Lung (tissue), 11 donors: ENCODE measurements at regions not wholly inside any gene's neighbourhood (a gene's known extent, or its start where the extent isn't known, plus 50 kb on each side); places are given as distances from the start of the nearest gene placed in this dataset.

Experiments used
- ATAC-seq: fragments of 200-7000 bp; cut with Tn5 transposase; one replicate; pipeline ENCODE4 v1.9.1; 2020; ENCODE audit warnings: moderate number of reproducible peaks; ENCODE audit not compliant: insufficient read depth, low FRiP score
- DNase-seq, 3 donors: peaks; one replicate each; pipeline ENCODE4 v3.0.0-alpha.2; 2013 to 2017
- H3K27ac ChIP-seq, 2 donors: one replicate each; pipeline ENCODE4 v1.5.1; 2013; ENCODE audit warnings: mild to moderate bottlenecking in 2 of 2, moderate library complexity in 2 of 2, control low read depth in 1 of 2, inconsistent platforms in 1 of 2, low read depth in 1 of 2, low read length in 1 of 2
- H3K27me3 ChIP-seq, 3 donors: one replicate each; pipeline ENCODE4 v1.5.1; 2013; ENCODE audit warnings: low read length in 2 of 3; ENCODE audit not compliant: control insufficient read depth in 3 of 3, insufficient read depth in 3 of 3
- H3K36me3 ChIP-seq, 4 donors: one replicate each; pipeline ENCODE4 v1.5.1; 2013; ENCODE audit warnings: low read length in 4 of 4, mild to moderate bottlenecking in 1 of 4, moderate library complexity in 1 of 4; ENCODE audit not compliant: control insufficient read depth in 4 of 4, insufficient read depth in 4 of 4
- H3K4me1 ChIP-seq, 5 donors: one replicate each; pipeline ENCODE4 v1.5.1; 2013; ENCODE audit warnings: low read length in 5 of 5, mild to moderate bottlenecking in 2 of 5, moderate library complexity in 1 of 5; ENCODE audit not compliant: control insufficient read depth in 5 of 5, insufficient read depth in 5 of 5
- H3K4me3 ChIP-seq: one replicate; pipeline ENCODE4 v1.5.1; 2013; ENCODE audit warnings: mild to moderate bottlenecking, control low read depth, moderate library complexity
- H3K9ac ChIP-seq, 2 donors: one replicate each; pipeline ENCODE4 v1.5.1; 2013; ENCODE audit warnings: low read length in 2 of 2, control low read depth in 1 of 2; ENCODE audit not compliant: insufficient read depth in 1 of 2
- H3K9me3 ChIP-seq, 4 donors: one replicate each; pipeline ENCODE4 v1.5.1; 2013; ENCODE audit warnings: low read length in 3 of 4, mild to moderate bottlenecking in 1 of 4, moderate library complexity in 1 of 4; ENCODE audit not compliant: control insufficient read depth in 4 of 4, insufficient read depth in 3 of 4
- WGBS, 2 donors: extraction: QIAGEN DNeasy Blood & Tissue Kit; methylation state at CpG; one replicate each; pipeline ENCODE4 v1.1.7; 2013; 5-methylcytosine and 5-hydroxymethylcytosine counted together
- TF ChIP-seq, protein P1 (sequence below): IDR thresholded peaks from 2 replicates; pipeline ENCODE4 v1.5.1; 2012; ENCODE audit warnings: mild to moderate bottlenecking; ENCODE audit errors: control extremely low read depth, extremely low read depth
- donor health status: control.
- donor health status: control.
- donor health status: Bipolar disorder and iron deficiency.
- donor health status: healthy.
- donor health status: DM: yes; HTN: yes; CAD: no.

DNA sequence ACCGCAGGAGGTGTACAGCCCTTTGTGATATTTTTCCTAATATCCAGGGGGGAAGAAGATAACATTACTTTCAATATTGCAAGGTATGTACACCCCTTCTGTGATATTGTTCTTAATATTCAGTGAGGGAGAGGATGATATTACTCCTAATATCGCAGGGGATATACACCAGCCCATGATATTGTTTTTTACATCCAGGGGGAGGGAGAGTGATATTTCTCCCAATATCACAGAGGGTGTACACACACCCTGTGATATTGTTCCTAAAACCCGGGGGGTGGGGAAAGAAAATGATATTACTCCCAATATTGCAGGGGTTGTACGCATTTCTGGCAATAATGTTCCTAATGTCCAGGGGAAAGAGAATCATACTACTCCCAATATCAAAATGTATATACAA is 58.0 kb upstream of the SLC25A48 start:
- ATAC-seq (no peak), DNase-seq (no peak)
- no peaks in the 10 kb centered on the region for H3K4me1 ChIP-seq
- no peak overlapping the region for H3K4me3 ChIP-seq
- peaks cover 0 to 7% (median 0%) of the 10 kb centered on the region in 3 donors for H3K27me3 ChIP-seq
- H3K36me3 ChIP-seq = no peaks in the 10 kb centered on the region
- TF ChIP-seq, protein P1, sequence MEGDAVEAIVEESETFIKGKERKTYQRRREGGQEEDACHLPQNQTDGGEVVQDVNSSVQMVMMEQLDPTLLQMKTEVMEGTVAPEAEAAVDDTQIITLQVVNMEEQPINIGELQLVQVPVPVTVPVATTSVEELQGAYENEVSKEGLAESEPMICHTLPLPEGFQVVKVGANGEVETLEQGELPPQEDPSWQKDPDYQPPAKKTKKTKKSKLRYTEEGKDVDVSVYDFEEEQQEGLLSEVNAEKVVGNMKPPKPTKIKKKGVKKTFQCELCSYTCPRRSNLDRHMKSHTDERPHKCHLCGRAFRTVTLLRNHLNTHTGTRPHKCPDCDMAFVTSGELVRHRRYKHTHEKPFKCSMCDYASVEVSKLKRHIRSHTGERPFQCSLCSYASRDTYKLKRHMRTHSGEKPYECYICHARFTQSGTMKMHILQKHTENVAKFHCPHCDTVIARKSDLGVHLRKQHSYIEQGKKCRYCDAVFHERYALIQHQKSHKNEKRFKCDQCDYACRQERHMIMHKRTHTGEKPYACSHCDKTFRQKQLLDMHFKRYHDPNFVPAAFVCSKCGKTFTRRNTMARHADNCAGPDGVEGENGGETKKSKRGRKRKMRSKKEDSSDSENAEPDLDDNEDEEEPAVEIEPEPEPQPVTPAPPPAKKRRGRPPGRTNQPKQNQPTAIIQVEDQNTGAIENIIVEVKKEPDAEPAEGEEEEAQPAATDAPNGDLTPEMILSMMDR = no peak
- H3K9ac ChIP-seq = no peak overlapping the region
- WGBS, 2 donors = 59 to 79% methylated on average over 4 of the region's 4 CpGs
- H3K9me3 ChIP-seq = no peaks in the 10 kb centered on the region
- H3K27ac ChIP-seq = no peak overlapping the region

DNA sequence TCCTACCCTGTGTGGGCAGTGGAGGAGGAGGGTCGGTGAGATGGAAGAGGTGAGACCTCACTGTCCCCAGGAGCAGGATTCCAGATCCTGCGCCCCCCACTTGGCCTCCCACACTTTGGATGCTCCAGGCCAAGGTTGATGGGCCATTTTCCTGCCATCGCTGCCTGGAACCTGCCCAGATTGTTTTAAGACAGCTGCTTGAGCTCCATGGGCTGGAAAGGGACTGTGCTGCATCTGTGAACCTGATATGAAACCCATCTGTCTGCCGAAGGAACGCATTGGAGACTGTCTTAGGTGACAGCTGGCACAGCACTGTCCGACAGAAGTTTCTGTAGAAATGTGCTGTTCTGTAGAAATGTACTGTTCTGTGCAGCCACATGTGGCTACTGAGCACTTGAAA is 72.7 kb upstream of the SLC25A48 start:
- Histone ChIP-seq H3K9me3 (peaks cover 0 to 3% (median under 1%) of the 10 kb centered on the region in 4 donors), H3K27me3 (peaks cover 0 to 4% (median 0%) of the 10 kb centered on the region in 3 donors), H3K4me3 (no peak overlapping the region), H3K27ac (no peak overlapping the region), H3K4me1 (no peaks in the 10 kb centered on the region), H3K36me3 (no peaks in the 10 kb centered on the region), H3K9ac (no peak overlapping the region)
- TF ChIP-seq, protein P1 = no peak
- no peak for ATAC-seq
- no peak for DNase-seq
- 60 to 78% methylated on average over 6 of the region's 6 CpGs for WGBS, 2 donors

DNA sequence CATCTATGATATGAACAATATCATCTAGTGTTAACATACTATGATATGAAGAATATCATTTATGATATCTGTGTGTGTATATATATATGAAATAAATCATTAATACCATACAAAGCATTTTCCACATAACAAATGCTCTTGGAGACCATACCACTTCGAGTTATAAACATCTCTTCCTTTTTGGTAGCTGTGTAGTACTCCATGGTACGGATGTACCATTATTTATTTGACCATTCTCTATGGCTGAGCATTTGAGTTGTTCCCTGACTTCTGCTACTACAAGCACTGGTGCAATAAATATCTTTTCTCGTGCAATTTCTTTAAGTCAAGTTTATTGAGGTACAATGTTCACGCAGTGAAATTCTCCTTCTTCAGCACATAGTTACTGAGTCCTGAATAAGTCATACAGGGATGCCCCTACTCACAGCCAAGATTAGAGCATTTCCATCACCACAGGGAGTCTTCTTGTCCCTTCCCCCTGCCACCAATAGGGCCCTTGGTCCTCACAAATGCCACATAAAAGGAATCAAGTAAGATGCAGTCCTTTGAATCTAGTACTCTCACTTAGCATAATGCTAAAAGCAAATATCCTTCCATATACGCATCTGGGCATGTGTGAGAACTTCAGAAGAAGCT is 75.2 kb upstream of the SLC25A48 start:
- Histone ChIP-seq H3K9me3 (peaks cover 0 to 3% (median 0%) of the 10 kb centered on the region in 4 donors), H3K27me3 (peaks cover 0 to 4% (median 0%) of the 10 kb centered on the region in 3 donors), H3K4me3 (no peak overlapping the region), H3K36me3 (no peaks in the 10 kb centered on the region), H3K27ac (no peak overlapping the region), H3K9ac (no peak overlapping the region), H3K4me1 (no peaks in the 10 kb centered on the region)
- ATAC-seq (no peak), DNase-seq (no peak)
- TF ChIP-seq, protein P1 = no peak
- 89% methylated on average over 5 of the region's 5 CpGs for WGBS, 2 donors

DNA sequence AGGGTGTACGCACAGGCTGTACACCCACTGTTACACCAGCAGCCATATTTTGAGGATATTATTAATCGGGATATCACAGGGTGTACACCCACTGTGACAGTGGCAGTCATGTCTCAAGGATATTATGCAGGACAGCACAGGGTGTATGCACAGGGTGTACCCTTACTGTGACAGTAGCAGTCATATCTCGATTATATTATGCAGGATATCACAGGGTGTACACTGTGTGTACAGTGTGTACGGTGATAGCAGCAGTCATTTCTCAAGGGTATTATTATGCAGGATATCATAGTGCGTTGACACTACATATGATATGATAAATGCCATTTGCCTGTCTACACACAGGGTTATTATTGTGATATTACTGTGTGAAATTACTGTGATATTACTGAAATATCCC is 80.5 kb upstream of the SLC25A48 start:
- H3K9me3 ChIP-seq = peaks cover 0 to 6% (median 0%) of the 10 kb centered on the region in 4 donors
- H3K4me3 ChIP-seq = no peak overlapping the region
- H3K4me1 ChIP-seq = no peaks in the 10 kb centered on the region
- TF ChIP-seq, protein P1 = no peak
- WGBS, 2 donors = 72 to 82% methylated on average over 5 of the region's 5 CpGs
- no peak overlapping the region for H3K27ac ChIP-seq
- H3K9ac ChIP-seq = no peak overlapping the region
- DNase-seq = no peak
- ATAC-seq = no peak
- no peaks in the 10 kb centered on the region for H3K36me3 ChIP-seq
- H3K27me3 ChIP-seq = no peaks in the 10 kb centered on the region
